ENCODE measurements at regions not wholly inside any gene's neighbourhood (a gene's known extent, or its start where the extent isn't known, plus 50 kb on each side); places are given as distances from the start of the nearest gene placed in this dataset.

DNA sequence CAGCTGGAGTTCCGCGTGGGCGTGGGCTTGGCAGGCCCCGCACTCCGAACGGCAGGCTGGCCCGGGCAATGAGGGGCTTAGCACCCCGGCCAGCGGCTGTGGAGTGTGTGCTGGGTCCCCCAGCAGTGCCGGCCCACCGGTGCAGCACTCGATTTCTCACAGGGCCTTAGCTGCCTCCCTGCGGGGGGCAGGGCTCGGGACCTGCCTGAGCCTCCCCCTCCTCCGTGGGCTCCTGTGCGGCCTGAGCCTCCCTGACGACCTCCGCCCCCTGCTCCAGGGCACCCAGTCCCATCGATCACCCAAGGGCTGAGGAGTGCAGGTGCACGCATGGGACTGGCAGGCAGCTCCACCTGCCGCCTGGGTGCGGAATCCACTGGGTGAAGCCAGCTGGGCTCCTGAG, 191.8 kb downstream of the CYLC2 start:
- TF ChIP-seq, protein P1, sequence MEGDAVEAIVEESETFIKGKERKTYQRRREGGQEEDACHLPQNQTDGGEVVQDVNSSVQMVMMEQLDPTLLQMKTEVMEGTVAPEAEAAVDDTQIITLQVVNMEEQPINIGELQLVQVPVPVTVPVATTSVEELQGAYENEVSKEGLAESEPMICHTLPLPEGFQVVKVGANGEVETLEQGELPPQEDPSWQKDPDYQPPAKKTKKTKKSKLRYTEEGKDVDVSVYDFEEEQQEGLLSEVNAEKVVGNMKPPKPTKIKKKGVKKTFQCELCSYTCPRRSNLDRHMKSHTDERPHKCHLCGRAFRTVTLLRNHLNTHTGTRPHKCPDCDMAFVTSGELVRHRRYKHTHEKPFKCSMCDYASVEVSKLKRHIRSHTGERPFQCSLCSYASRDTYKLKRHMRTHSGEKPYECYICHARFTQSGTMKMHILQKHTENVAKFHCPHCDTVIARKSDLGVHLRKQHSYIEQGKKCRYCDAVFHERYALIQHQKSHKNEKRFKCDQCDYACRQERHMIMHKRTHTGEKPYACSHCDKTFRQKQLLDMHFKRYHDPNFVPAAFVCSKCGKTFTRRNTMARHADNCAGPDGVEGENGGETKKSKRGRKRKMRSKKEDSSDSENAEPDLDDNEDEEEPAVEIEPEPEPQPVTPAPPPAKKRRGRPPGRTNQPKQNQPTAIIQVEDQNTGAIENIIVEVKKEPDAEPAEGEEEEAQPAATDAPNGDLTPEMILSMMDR (IDR thresholded peaks at IDR 0.05), result no peak
- TF ChIP-seq POLR2A (IDR thresholded peaks at IDR 0.05), result no peak

Measured in stomach (tissue), 4 donors.